Liver (tissue), 8 donors: ENCODE measurements at regions not wholly inside any gene's neighbourhood (a gene's known extent, or its start where the extent isn't known, plus 50 kb on each side); places are given as distances from the start of the nearest gene placed in this dataset.

ENCODE experiments used
- DNase-seq: peaks from one replicate; pipeline ENCODE4 v3.0.0-alpha.2; 2017; ENCODE audit warnings: low spot score
- H3K27ac ChIP-seq, 2 donors: one replicate each; pipeline ENCODE4 v1.7.0; 2013; ENCODE audit warnings: inconsistent platforms in 2 of 2, low read length in 2 of 2, control low read depth in 1 of 2, low read depth in 1 of 2, mild to moderate bottlenecking in 1 of 2
- H3K27me3 ChIP-seq, 4 donors: one replicate each; pipeline versions ENCODE4 v1.6.1 to v1.7.0; 2013; ENCODE audit warnings: low read length in 3 of 4, inconsistent platforms in 1 of 4, mild to moderate bottlenecking in 1 of 4, moderate library complexity in 1 of 4; ENCODE audit not compliant: control insufficient read depth in 4 of 4, insufficient read depth in 4 of 4
- H3K36me3 ChIP-seq, 4 donors: one replicate each; pipeline versions ENCODE4 v1.6.1 to v1.7.0; 2013; ENCODE audit warnings: low read length in 3 of 4, mild to moderate bottlenecking in 3 of 4, low read depth in 1 of 4, moderate library complexity in 1 of 4; ENCODE audit not compliant: control insufficient read depth in 4 of 4, insufficient read depth in 3 of 4
- H3K4me1 ChIP-seq, 4 donors: one replicate each; pipeline versions ENCODE4 v1.6.1 to v1.7.0; 2013; ENCODE audit warnings: low read length in 3 of 4, mild to moderate bottlenecking in 3 of 4, moderate library complexity in 1 of 4; ENCODE audit not compliant: control insufficient read depth in 4 of 4, insufficient read depth in 4 of 4
- H3K4me3 ChIP-seq, 3 donors: one replicate each; pipeline versions ENCODE4 v1.6.1 to v1.7.0; 2013; ENCODE audit warnings: low read length in 3 of 3, control low read depth in 1 of 3, low read depth in 1 of 3, mild to moderate bottlenecking in 1 of 3
- H3K9ac ChIP-seq, 2 donors: one replicate each; pipeline ENCODE4 v1.7.0; 2013; ENCODE audit warnings: low read length in 2 of 2, mild to moderate bottlenecking in 2 of 2, moderate library complexity in 2 of 2, control low read depth in 1 of 2, low read depth in 1 of 2
- H3K9me3 ChIP-seq, 4 donors: one replicate each; pipeline versions ENCODE4 v1.6.1 to v1.7.0; 2013; ENCODE audit warnings: low read length in 3 of 4; ENCODE audit not compliant: control insufficient read depth in 4 of 4
- ATF3 ChIP-seq: IDR thresholded peaks from 2 replicates; pipeline ENCODE4 v1.6.1; 2016; ENCODE audit warnings: antibody characterized with exemption
- CTCF ChIP-seq: fragments of 150-350 bp; IDR thresholded peaks from 2 replicates; pipeline ENCODE4 v1.5.1; 2017; ENCODE audit warnings: improper control_type of control experiment, low read depth, low read length; ENCODE audit not compliant: missing input control
- EGR1 ChIP-seq, 2 donors: IDR thresholded peaks; 2 replicates each; pipeline ENCODE4 v1.6.1; 2016 to 2018; ENCODE audit warnings: antibody characterized with exemption in 2 of 2, low read depth in 2 of 2
- FOXA1 ChIP-seq: IDR thresholded peaks from 2 replicates; pipeline ENCODE4 v1.6.1; 2016; ENCODE audit warnings: antibody characterized with exemption
- FOXA2 ChIP-seq: IDR thresholded peaks from 2 replicates; pipeline ENCODE4 v1.6.1; 2016; ENCODE audit warnings: antibody characterized with exemption
- HNF4A ChIP-seq, 2 donors: conservative IDR thresholded peaks; 2 replicates each; pipeline ENCODE4 v1.6.1; 2016; ENCODE audit warnings: antibody characterized with exemption in 2 of 2, mild to moderate bottlenecking in 2 of 2
- HNF4G ChIP-seq: IDR thresholded peaks from 2 replicates; pipeline ENCODE4 v1.6.1; 2016; ENCODE audit warnings: antibody characterized with exemption
- JUND ChIP-seq, 2 donors: IDR thresholded peaks; 2 replicates each; pipeline ENCODE4 v1.6.1; 2016; ENCODE audit warnings: antibody characterized with exemption in 2 of 2
- MAX ChIP-seq: IDR thresholded peaks from 2 replicates; pipeline ENCODE4 v1.6.1; 2016; ENCODE audit warnings: antibody characterized with exemption
- NR2F2 ChIP-seq: IDR thresholded peaks from 2 replicates; pipeline ENCODE4 v1.6.1; 2016; ENCODE audit warnings: antibody characterized with exemption
- RAD21 ChIP-seq, 2 donors: IDR thresholded peaks; 2 replicates each; pipeline ENCODE4 v1.6.1; 2016; ENCODE audit warnings: antibody characterized with exemption in 2 of 2, mild to moderate bottlenecking in 2 of 2
- REST ChIP-seq: IDR thresholded peaks from 2 replicates; pipeline ENCODE4 v1.6.1; 2016; ENCODE audit warnings: antibody characterized with exemption, mild to moderate bottlenecking
- SP1 ChIP-seq: IDR thresholded peaks from 2 replicates; pipeline ENCODE4 v1.6.1; 2018; ENCODE audit warnings: antibody characterized with exemption, mild to moderate bottlenecking
- TAF1 ChIP-seq: conservative IDR thresholded peaks from 2 replicates; pipeline ENCODE4 v1.6.1; 2016; ENCODE audit warnings: antibody characterized with exemption, mild to moderate bottlenecking
- ZBTB33 ChIP-seq: IDR thresholded peaks from 2 replicates; pipeline ENCODE4 v1.6.1; 2016; ENCODE audit warnings: antibody characterized with exemption
- WGBS: extraction: QIAGEN DNeasy Blood & Tissue Kit; methylation state at CpG from one replicate; pipeline ENCODE4 v1.1.7; 2013; 5-methylcytosine and 5-hydroxymethylcytosine counted together
- donor health status: healthy.
- donor health status: healthy.
- donor health status: healthy.
- donor health status: healthy.
- donor health status: healthy.

- TF ChIP-seq RAD21 (IDR thresholded peaks at IDR 0.05), result no peak
- no peak for TF ChIP-seq NR2F2
- no peak for TF ChIP-seq EGR1 (IDR thresholded peaks at IDR 0.05; ENCODE audit: low read depth in 2 of 2)
- TF ChIP-seq HNF4A (conservative IDR thresholded peaks at IDR 0.05), result no peak
- H3K27ac ChIP-seq, result no peak overlapping the region
- no peaks in the 10 kb centered on the region for H3K36me3 ChIP-seq
- no peak overlapping the region for H3K9ac ChIP-seq
- DNase-seq, result no peak
- H3K27me3 ChIP-seq, result peaks cover 0 to under 1% (median 0%) of the 10 kb centered on the region in 4 donors
- no peaks in the 10 kb centered on the region for H3K4me1 ChIP-seq
- WGBS, result 79% methylated on average over 1 of the region's 1 CpG
- no peak overlapping the region for H3K4me3 ChIP-seq
- H3K9me3 ChIP-seq, result no peaks in the 10 kb centered on the region
Measured at GRCh38 chr7:126305671-126306070, 947.1 kb downstream of the GRM8 start.

- no peak for TF ChIP-seq HNF4G
- no peak for TF ChIP-seq EGR1 (IDR thresholded peaks at IDR 0.05; ENCODE audit: low read depth in 2 of 2)
- TF ChIP-seq HNF4A (conservative IDR thresholded peaks at IDR 0.05), result no peak
- no peak for TF ChIP-seq FOXA1
- TF ChIP-seq CTCF, result no peak
- no peak for TF ChIP-seq SP1
- no peak for TF ChIP-seq ZBTB33
- TF ChIP-seq JUND (IDR thresholded peaks at IDR 0.05), result no peak
- no peak for TF ChIP-seq ATF3
- no peak for TF ChIP-seq FOXA2
- TF ChIP-seq REST, result no peak
- no peak for TF ChIP-seq TAF1
- TF ChIP-seq MAX, result no peak
- 84% methylated on average over 1 of the region's 1 CpG for WGBS
Measured at GRCh38 chr7:126303926-126304325, 948.8 kb downstream of the GRM8 start.

More at GRCh38 chr7:126303926-126304325, 948.8 kb downstream of the GRM8 start:
- DNase-seq, result no peak
- no peak overlapping the region for H3K9ac ChIP-seq
- no peaks in the 10 kb centered on the region for H3K36me3 ChIP-seq
- no peak overlapping the region for H3K27ac ChIP-seq
- H3K9me3 ChIP-seq, result no peaks in the 10 kb centered on the region
- no peaks in the 10 kb centered on the region for H3K27me3 ChIP-seq
- no peaks in the 10 kb centered on the region for H3K4me1 ChIP-seq
- H3K4me3 ChIP-seq, result no peak overlapping the region
